ENCODE measurements at regions not wholly inside any gene's neighbourhood (a gene's known extent, or its start where the extent isn't known, plus 50 kb on each side); places are given as distances from the start of the nearest gene placed in this dataset.

GRCh38 chr1:164953815-164954214 is 394.8 kb downstream of the PBX1 start (continued):
- TF ChIP-seq ZNF331 (CRISPR knock-in tag; IDR thresholded peaks at IDR 0.05; ENCODE audit: low read depth) (no peak), CTCF (conservative IDR thresholded peaks at IDR 0.05; ENCODE audit: low read depth in 2 of 2) (no peak), EZH2phosphoT487 (IDR thresholded peaks at IDR 0.05; ENCODE audit: unreplicated experiment) (no peak), ETS1 (IDR thresholded peaks at IDR 0.05) (no peak), STAT1 (IDR thresholded peaks at IDR 0.05; ENCODE audit: unreplicated experiment) (no peak), CREB1 (CRISPR knock-in tag; IDR thresholded peaks at IDR 0.05; ENCODE audit: low read depth) (no peak), ZNF114 (CRISPR knock-in tag; IDR thresholded peaks at IDR 0.05) (no peak), JUNB (IDR thresholded peaks at IDR 0.05; ENCODE audit: unreplicated experiment) (no peak)

GRCh38 chr1:164953098-164953497 is 394.1 kb downstream of the PBX1 start:
- H2AFZ ChIP-seq, result no peak overlapping the region
- Mint-ChIP-seq H3K36me3 (ENCODE audit: low read depth) (peaks cover 5% of the 10 kb centered on the region; the same call in 2 of the 3 replicates), H3K27me3 (ENCODE audit: insufficient read depth, low read depth, poor library complexity) (no peaks in the 10 kb centered on the region), H3K4me3 (no peak overlapping the region), H3K4me1 (peaks cover 9% of the 10 kb centered on the region), H3K27ac (no peak overlapping the region), H3K9me3 (peaks cover 12% of the 10 kb centered on the region)
- no peak for DNase-seq (ENCODE audit: low spot score)
- TF ChIP-seq ETS1 (IDR thresholded peaks at IDR 0.05), result no peak
- no peak for TF ChIP-seq REST (IDR thresholded peaks at IDR 0.05; ENCODE audit: unreplicated experiment)
- TF ChIP-seq CTCF (conservative IDR thresholded peaks at IDR 0.05; ENCODE audit: low read depth in 2 of 2), result peak in 1 of 2 experiments; percentile 55; a peak in 2 of 4 replicates
- no peak; the same call in 1 of the 3 replicates for ATAC-seq
- no peaks in the 10 kb centered on the region for H3K9me2 ChIP-seq (ENCODE audit: insufficient read depth)
- H3K4me2 ChIP-seq, result no peak overlapping the region
- H3K27me3 ChIP-seq (ENCODE audit: insufficient read depth), result no peaks in the 10 kb centered on the region
- no peaks in the 10 kb centered on the region for H3K79me2 ChIP-seq (replicated peaks; ENCODE audit: insufficient read depth)
- H4K20me1 ChIP-seq (replicated peaks; ENCODE audit: insufficient read depth), result no peaks in the 10 kb centered on the region
- H3F3A ChIP-seq (replicated peaks; ENCODE audit: low read depth), result no peaks in the 10 kb centered on the region
- no peak overlapping the region for H3K4me3 ChIP-seq
- H3K4me1 ChIP-seq (ENCODE audit: insufficient read depth), result no peaks in the 10 kb centered on the region; the same call in 1 of the 2 replicates
- no peaks in the 10 kb centered on the region for H3K36me3 ChIP-seq (ENCODE audit: insufficient read depth)
- H3K27ac ChIP-seq (ENCODE audit: low read depth), result no peak overlapping the region

Data from GM23338 (cell line).